ENCODE measurements at regions not wholly inside any gene's neighbourhood (a gene's known extent, or its start where the extent isn't known, plus 50 kb on each side); places are given as distances from the start of the nearest gene placed in this dataset.

DNA sequence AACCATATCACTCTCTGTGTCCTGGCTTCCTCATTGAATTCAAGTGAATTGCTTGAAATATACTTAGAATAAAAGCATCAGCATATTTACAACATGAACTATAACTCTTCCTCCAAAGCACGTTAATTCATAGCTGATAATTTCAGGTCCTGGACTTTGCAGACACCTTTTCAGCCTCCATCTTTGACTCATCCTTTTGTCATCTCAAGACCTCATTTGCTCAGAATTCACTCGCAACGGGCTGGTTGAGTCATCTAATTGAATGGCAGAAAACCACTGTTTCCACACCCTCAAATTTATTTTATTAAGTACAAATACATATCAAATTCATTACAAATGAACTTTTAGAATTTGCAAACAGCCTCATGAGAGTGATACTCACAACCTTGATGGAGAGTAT is 545.7 kb downstream of the GATA3 start:
- H3K27me3 ChIP-seq (ENCODE audit: control insufficient read depth in 1 of 2, insufficient read depth in 2 of 2, low read length in 2 of 2), result no peaks in the 10 kb centered on the region
- Mint-ChIP-seq H3K27me3 (peaks cover 18% of the 10 kb centered on the region), H3K4me1 (ENCODE audit: low read depth) (no peaks in the 10 kb centered on the region), H3K4me3 (no peak overlapping the region), H3K27ac (no peak overlapping the region), H3K36me3 (ENCODE audit: low read depth) (no peaks in the 10 kb centered on the region), H3K9me3 (no peaks in the 10 kb centered on the region)
- H3K27ac ChIP-seq (ENCODE audit: low read depth in 1 of 2, low read length in 2 of 2), result no peak overlapping the region
- no peaks in the 10 kb centered on the region for H3K9me3 ChIP-seq (ENCODE audit: control insufficient read depth in 1 of 2, insufficient read depth in 1 of 2, low read length in 2 of 2)
- no peak overlapping the region for H3K4me3 ChIP-seq (ENCODE audit: low read length)
- H3K4me1 ChIP-seq (ENCODE audit: insufficient read depth, low read length), result no peaks in the 10 kb centered on the region
- CTCF ChIA-PET, result no interaction called here
- intact Hi-C loops (cut with DNase I, micrococcal nuclease), result no loop called here
- POLR2A ChIA-PET, result no interaction called here
- H3K36me3 ChIP-seq (ENCODE audit: insufficient read depth, low read length), result no peaks in the 10 kb centered on the region
- TF ChIP-seq, protein P1, sequence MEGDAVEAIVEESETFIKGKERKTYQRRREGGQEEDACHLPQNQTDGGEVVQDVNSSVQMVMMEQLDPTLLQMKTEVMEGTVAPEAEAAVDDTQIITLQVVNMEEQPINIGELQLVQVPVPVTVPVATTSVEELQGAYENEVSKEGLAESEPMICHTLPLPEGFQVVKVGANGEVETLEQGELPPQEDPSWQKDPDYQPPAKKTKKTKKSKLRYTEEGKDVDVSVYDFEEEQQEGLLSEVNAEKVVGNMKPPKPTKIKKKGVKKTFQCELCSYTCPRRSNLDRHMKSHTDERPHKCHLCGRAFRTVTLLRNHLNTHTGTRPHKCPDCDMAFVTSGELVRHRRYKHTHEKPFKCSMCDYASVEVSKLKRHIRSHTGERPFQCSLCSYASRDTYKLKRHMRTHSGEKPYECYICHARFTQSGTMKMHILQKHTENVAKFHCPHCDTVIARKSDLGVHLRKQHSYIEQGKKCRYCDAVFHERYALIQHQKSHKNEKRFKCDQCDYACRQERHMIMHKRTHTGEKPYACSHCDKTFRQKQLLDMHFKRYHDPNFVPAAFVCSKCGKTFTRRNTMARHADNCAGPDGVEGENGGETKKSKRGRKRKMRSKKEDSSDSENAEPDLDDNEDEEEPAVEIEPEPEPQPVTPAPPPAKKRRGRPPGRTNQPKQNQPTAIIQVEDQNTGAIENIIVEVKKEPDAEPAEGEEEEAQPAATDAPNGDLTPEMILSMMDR (IDR thresholded peaks at IDR 0.05), result no peak
- DNase-seq (no peak), ATAC-seq (ENCODE audit: poor library complexity) (no peak)

DNA sequence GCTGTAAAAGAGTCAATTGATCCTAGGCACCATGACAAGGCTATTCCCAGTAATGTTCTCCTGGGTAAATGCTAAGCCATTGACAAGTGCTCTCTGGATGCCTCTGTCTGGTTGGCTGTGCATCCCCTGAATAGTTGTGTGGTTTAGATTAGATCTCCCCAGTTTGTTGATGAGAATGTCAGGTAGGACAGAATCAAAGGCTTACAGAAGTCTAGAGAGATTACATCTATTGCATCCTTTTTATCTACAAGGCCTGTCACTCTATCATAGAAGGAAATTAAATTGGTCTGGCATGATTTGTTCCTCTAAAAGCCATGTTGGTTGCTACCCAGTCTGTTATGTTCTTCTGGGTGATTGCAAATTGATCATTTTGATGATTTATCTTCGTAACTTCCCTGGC is 548.3 kb downstream of the GATA3 start:
- no peaks in the 10 kb centered on the region for H3K4me1 Mint-ChIP-seq (ENCODE audit: low read depth)
- Histone ChIP-seq H3K27ac (ENCODE audit: low read depth in 1 of 2, low read length in 2 of 2) (no peak overlapping the region), H3K27me3 (ENCODE audit: control insufficient read depth in 1 of 2, insufficient read depth in 2 of 2, low read length in 2 of 2) (no peaks in the 10 kb centered on the region), H3K36me3 (ENCODE audit: insufficient read depth, low read length) (no peaks in the 10 kb centered on the region), H3K4me3 (ENCODE audit: low read length) (no peak overlapping the region), H3K9me3 (ENCODE audit: control insufficient read depth in 1 of 2, insufficient read depth in 1 of 2, low read length in 2 of 2) (no peaks in the 10 kb centered on the region), H3K4me1 (ENCODE audit: insufficient read depth, low read length) (no peaks in the 10 kb centered on the region)
- H3K27me3 Mint-ChIP-seq, result peaks cover 18% of the 10 kb centered on the region
- ChIA-PET CTCF (no interaction called here), POLR2A (no interaction called here)
- ATAC-seq (ENCODE audit: poor library complexity) (no peak), DNase-seq (no peak)
- no peak overlapping the region for H3K4me3 Mint-ChIP-seq
- TF ChIP-seq, protein P1 (IDR thresholded peaks at IDR 0.05), result no peak
- no peak overlapping the region for H3K27ac Mint-ChIP-seq
- H3K9me3 Mint-ChIP-seq, result peaks cover 6% of the 10 kb centered on the region
- intact Hi-C loops (cut with DNase I, micrococcal nuclease), result no loop called here
- H3K36me3 Mint-ChIP-seq (ENCODE audit: low read depth), result no peaks in the 10 kb centered on the region

GRCh38 chr10:8614054-8614565 is 559.6 kb downstream of the GATA3 start:
- Histone ChIP-seq H3K9me3 (ENCODE audit: control insufficient read depth in 1 of 2, insufficient read depth in 1 of 2, low read length in 2 of 2) (no peaks in the 10 kb centered on the region), H3K27me3 (ENCODE audit: control insufficient read depth in 1 of 2, insufficient read depth in 2 of 2, low read length in 2 of 2) (no peaks in the 10 kb centered on the region), H3K27ac (ENCODE audit: low read depth in 1 of 2, low read length in 2 of 2) (no peak overlapping the region), H3K4me1 (ENCODE audit: insufficient read depth, low read length) (no peaks in the 10 kb centered on the region), H3K4me3 (ENCODE audit: low read length) (no peak overlapping the region), H3K36me3 (ENCODE audit: insufficient read depth, low read length) (no peaks in the 10 kb centered on the region)
- CTCF ChIA-PET, result no interaction called here
- POLR2A ChIA-PET, result interaction anchor here (0.5 kb wide), 1 partner anchor 267 kb away, joined by 3 read pairs; no protein-coding TSS in a partner anchor
- H3K4me3 Mint-ChIP-seq, result no peak overlapping the region
- no peak for DNase-seq
- ATAC-seq (ENCODE audit: poor library complexity), result no peak
- TF ChIP-seq, protein P1 (IDR thresholded peaks at IDR 0.05), result no peak
- intact Hi-C loops (cut with DNase I, micrococcal nuclease), result no loop called here
- H3K27ac Mint-ChIP-seq, result no peak overlapping the region
- no peaks in the 10 kb centered on the region for H3K27me3 Mint-ChIP-seq
- no peaks in the 10 kb centered on the region for H3K36me3 Mint-ChIP-seq (ENCODE audit: low read depth)
- H3K9me3 Mint-ChIP-seq, result peaks cover 4% of the 10 kb centered on the region
- peaks cover 11% of the 10 kb centered on the region for H3K4me1 Mint-ChIP-seq (ENCODE audit: low read depth)

All from CD4-positive, alpha-beta T cell (primary cell).